ENCODE measurements at regions not wholly inside any gene's neighbourhood (a gene's known extent, or its start where the extent isn't known, plus 50 kb on each side); places are given as distances from the start of the nearest gene placed in this dataset.

GRCh38 chr12:65620046-65620445, 204.2 kb upstream of the HMGA2 start:
- 0% methylated on average over 1 of the region's 1 CpG for WGBS (ENCODE audit: insufficient coverage, low coverage, missing lambda C conversion rate)
- Histone ChIP-seq H3K79me2 (ENCODE audit: control insufficient read depth, insufficient read depth, low read length) (no peaks in the 10 kb centered on the region), H4K20me1 (replicated peaks; ENCODE audit: control insufficient read depth, insufficient read depth, low read length) (no peaks in the 10 kb centered on the region), H3K9me1 (ENCODE audit: control insufficient read depth, insufficient read depth, low read length) (no peaks in the 10 kb centered on the region), H3K27me3 (ENCODE audit: control insufficient read depth in 2 of 2, insufficient read depth in 2 of 2, low read length in 2 of 2) (no peaks in the 10 kb centered on the region), H3K36me3 (ENCODE audit: control insufficient read depth, insufficient read depth, low read length) (no peaks in the 10 kb centered on the region), H3K9me3 (replicated peaks; ENCODE audit: control insufficient read depth, insufficient read depth, low read depth, low read length) (no peaks in the 10 kb centered on the region), H3K27ac (ENCODE audit: extremely low read depth, low read depth, low read length) (no peak overlapping the region), H3K4me3 (no peak overlapping the region), H2AFZ (ENCODE audit: low read depth, low read length) (no peak overlapping the region), H3K4me1 (replicated peaks in 1 of 2; ENCODE audit: control insufficient read depth in 2 of 2, insufficient read depth in 2 of 2, low read length in 2 of 2) (peaks cover 0 to 5% of the 10 kb centered on the region in 2 experiments; a peak in 1 of 5 replicates), H3K9ac (ENCODE audit: insufficient read depth in 1 of 2, low read depth in 2 of 2, low read length in 2 of 2) (no peak overlapping the region), H3K4me2 (ENCODE audit: insufficient read depth, low read length) (no peak overlapping the region)
- TF ChIP-seq ZNF436 (CRISPR knock-in tag; IDR thresholded peaks at IDR 0.05) = no peak
- TF ChIP-seq IRF1 (CRISPR knock-in tag; IDR thresholded peaks at IDR 0.05; ENCODE audit: borderline replicate concordance) = no peak
- no peak for TF ChIP-seq ZNF217 (CRISPR knock-in tag; IDR thresholded peaks at IDR 0.05)
- no TSS peak for BruUV-seq (replicated peaks)
- intact Hi-C loops (cut with micrococcal nuclease) (no loop called here), in situ Hi-C loops (cut with MboI) (no loop called here)
- FAIRE-seq (no peak), ATAC-seq (no peak), DNase-seq (ENCODE audit: extremely low read depth in 1 of 4, low spot score in 3 of 4) (no peak)
- CTCF ChIA-PET (ENCODE audit: low intra/inter-chr PET ratio) = no interaction called here
- POLR2A ChIA-PET = no interaction called here

GRCh38 chr12:65622056-65622455, 202.2 kb upstream of the HMGA2 start:
- Histone ChIP-seq H3K9ac (ENCODE audit: insufficient read depth in 1 of 2, low read depth in 2 of 2, low read length in 2 of 2) (no peak overlapping the region), H3K9me3 (replicated peaks; ENCODE audit: control insufficient read depth, insufficient read depth, low read depth, low read length) (no peaks in the 10 kb centered on the region), H3K79me2 (ENCODE audit: control insufficient read depth, insufficient read depth, low read length) (no peaks in the 10 kb centered on the region), H2AFZ (ENCODE audit: low read depth, low read length) (peak overlapping the region; percentile 18; the same call in 1 of the 2 replicates), H3K36me3 (ENCODE audit: control insufficient read depth, insufficient read depth, low read length) (no peaks in the 10 kb centered on the region), H4K20me1 (replicated peaks; ENCODE audit: control insufficient read depth, insufficient read depth, low read length) (no peaks in the 10 kb centered on the region), H3K4me2 (ENCODE audit: insufficient read depth, low read length) (no peak overlapping the region), H3K4me1 (replicated peaks in 1 of 2; ENCODE audit: control insufficient read depth in 2 of 2, insufficient read depth in 2 of 2, low read length in 2 of 2) (peaks cover 0 to 5% of the 10 kb centered on the region in 2 experiments; a peak in 1 of 5 replicates), H3K27me3 (ENCODE audit: control insufficient read depth in 2 of 2, insufficient read depth in 2 of 2, low read length in 2 of 2) (no peaks in the 10 kb centered on the region), H3K27ac (ENCODE audit: extremely low read depth, low read depth, low read length) (no peak overlapping the region), H3K9me1 (ENCODE audit: control insufficient read depth, insufficient read depth, low read length) (no peaks in the 10 kb centered on the region), H3K4me3 (no peak overlapping the region)
- no TSS peak for BruUV-seq (replicated peaks)
- ChIA-PET CTCF (ENCODE audit: low intra/inter-chr PET ratio) (no interaction called here), POLR2A (no interaction called here)
- no peak for FAIRE-seq
- in situ Hi-C loops (cut with MboI) (no loop called here), intact Hi-C loops (cut with micrococcal nuclease) (no loop called here)
- peak in 3 of 4 experiments; percentile 29 to 58 (median 55) for DNase-seq (ENCODE audit: extremely low read depth in 1 of 4, low spot score in 3 of 4)
- 40% methylated on average over 6 of the region's 6 CpGs for WGBS (ENCODE audit: insufficient coverage, low coverage, missing lambda C conversion rate)
- ATAC-seq = no peak
- no peak for TF ChIP-seq FOXA1 (IDR thresholded peaks at IDR 0.05; ENCODE audit: borderline replicate concordance)
- no peak for TF ChIP-seq GABPB1 (CRISPR knock-in tag; IDR thresholded peaks at IDR 0.05)
- no peak for TF ChIP-seq ZNF778 (CRISPR knock-in tag; IDR thresholded peaks at IDR 0.05)
- no peak for TF ChIP-seq SMAD3 (CRISPR knock-in tag; conservative IDR thresholded peaks at IDR 0.05)
- TF ChIP-seq ARID3A (IDR thresholded peaks at IDR 0.05; ENCODE audit: borderline replicate concordance, low read depth, low read length) = no peak
- TF ChIP-seq USF1 (CRISPR knock-in tag; IDR thresholded peaks at IDR 0.05) = peak; percentile 34; the same call in 1 of the 2 replicates
- no peak for TF ChIP-seq FOXJ2 (tag; IDR thresholded peaks at IDR 0.05)
- no peak for TF ChIP-seq TCF15 (CRISPR knock-in tag; IDR thresholded peaks at IDR 0.05)
- TF ChIP-seq ZNF324 (CRISPR knock-in tag; IDR thresholded peaks at IDR 0.05) = no peak
- no peak for TF ChIP-seq GTF2E2 (tag; IDR thresholded peaks at IDR 0.05)
